GM12891 (cell line): ENCODE measurements at regions not wholly inside any gene's neighbourhood (a gene's known extent, or its start where the extent isn't known, plus 50 kb on each side); places are given as distances from the start of the nearest gene placed in this dataset.

Experiments used
- POLR2A ChIP-seq: IDR thresholded peaks from 2 replicates; pipeline ENCODE4 v1.6.1; 2011; ENCODE audit warnings: low read depth, low read length, control low read depth
- TAF1 ChIP-seq: IDR thresholded peaks from 2 replicates; pipeline ENCODE4 v1.6.1; 2011; ENCODE audit warnings: low read depth, low read length, control low read depth

DNA sequence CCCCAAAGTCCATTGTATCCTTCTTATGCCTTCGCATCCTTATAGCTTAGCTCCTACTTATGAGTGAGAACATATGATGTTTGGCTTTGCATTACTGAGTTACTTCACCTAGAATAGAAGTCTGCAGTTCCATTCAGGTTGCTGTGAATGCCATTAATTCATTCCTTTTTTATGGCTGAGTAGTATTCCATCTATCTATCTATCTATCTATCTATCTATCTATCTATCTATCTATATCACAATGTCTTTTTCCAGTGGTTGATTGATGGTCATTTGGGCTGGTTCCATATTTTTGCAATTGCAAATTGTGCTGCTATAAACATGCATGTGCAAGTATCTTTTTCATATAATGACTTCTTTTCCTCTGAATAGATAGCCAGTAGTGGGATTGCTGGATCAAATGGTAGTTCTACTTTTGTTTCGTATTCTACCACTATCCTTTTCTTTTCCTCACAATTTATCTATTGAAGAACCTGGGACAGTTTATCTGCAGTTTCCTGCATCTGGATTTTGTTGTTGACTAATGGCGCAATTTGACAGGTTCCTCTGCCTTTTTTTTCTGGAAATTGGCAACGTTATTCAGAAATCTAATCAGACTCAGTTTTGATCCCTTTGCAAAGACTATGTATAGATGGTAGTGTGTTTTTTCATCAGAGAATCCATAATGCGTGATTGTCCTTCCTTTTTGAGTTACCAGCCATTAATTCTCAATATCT lies 287.2 kb downstream of the ARL4A start:
- TF ChIP-seq POLR2A, result no peak
- TF ChIP-seq TAF1, result no peak
